BLaER1 treated with 17β-estradiol and CSF1 and Interleukin-3, amounts not matched to agents 10 nM and 100 nM (cell line): ENCODE measurements at regions not wholly inside any gene's neighbourhood (a gene's known extent, or its start where the extent isn't known, plus 50 kb on each side); places are given as distances from the start of the nearest gene placed in this dataset.
"Not testable (repeated sequence)": the region's sequence is repeated elsewhere in the genome, so short reads cannot be mapped to it uniquely, and the experiment has no call there.

Experiments used
- H3K27ac ChIP-seq, 11 experiments: shearing (Covaris generic); formaldehyde crosslinking; 2 replicates each; pipeline ENCODE4 v1.8.1; 2022
- H3K27me3 ChIP-seq, 11 experiments: shearing (Covaris generic); formaldehyde crosslinking; 2 replicates each; pipeline ENCODE4 v1.8.1; 2022
- H3K36me3 ChIP-seq, 11 experiments: shearing (Covaris generic); formaldehyde crosslinking; 2 replicates each; pipeline ENCODE4 v1.8.1; 2022
- H3K4me1 ChIP-seq, 10 experiments: shearing (Covaris generic); formaldehyde crosslinking; 2 replicates each; pipeline ENCODE4 v1.8.1; 2022
- H3K4me2 ChIP-seq, 11 experiments: shearing (Covaris generic); formaldehyde crosslinking; 2 replicates each; pipeline ENCODE4 v1.8.1; 2022
- H3K4me3 ChIP-seq, 10 experiments: shearing (Covaris generic); formaldehyde crosslinking; 2 replicates each; pipeline ENCODE4 v1.8.1; 2022
- H3K9ac ChIP-seq, 11 experiments: shearing (Covaris generic); formaldehyde crosslinking; 2 replicates each; pipeline ENCODE4 v1.8.1; 2022
- H3K9me3 ChIP-seq, 11 experiments: shearing (Covaris generic); formaldehyde crosslinking; replicated peaks in 1 of 11; 2 replicates each; pipeline ENCODE4 v1.8.1; 2022
- H4K20me1 ChIP-seq, 11 experiments: shearing (Covaris generic); formaldehyde crosslinking; 2 replicates each; pipeline ENCODE4 v1.8.1; 2022
- Cebpa-rat ChIP-seq, 11 experiments: shearing (Covaris generic); IDR thresholded peaks; 2 replicates each; pipeline ENCODE4 v1.8.1; 2022

GRCh38 chr4:158042591-158043030 lies 130.2 kb downstream of the GASK1B start:
- H4K20me1 ChIP-seq: no peaks in the 10 kb centered on the region
- H3K4me1 ChIP-seq: no peaks in the 10 kb centered on the region
- peaks cover 17 to 47% (median 30%) of the 10 kb centered on the region in 11 experiments for H3K9me3 ChIP-seq
- H3K4me2 ChIP-seq: no peak overlapping the region
- no peak overlapping the region for H3K27ac ChIP-seq
- H3K36me3 ChIP-seq: no peaks in the 10 kb centered on the region; a peak in 1 of 22 replicates
- no peak for TF ChIP-seq Cebpa-rat (IDR thresholded peaks at IDR 0.05)
- no peak overlapping the region for H3K4me3 ChIP-seq
- no peak overlapping the region for H3K9ac ChIP-seq
- no peaks in the 10 kb centered on the region for H3K27me3 ChIP-seq

- Histone ChIP-seq H3K9me3 (peaks cover 10 to 42% (median 21%) of the 10 kb centered on the region in 11 experiments; a peak in 21 of 22 replicates), H3K4me3 (no peak overlapping the region), H3K4me1 (peaks cover 0 to 36% (median 2%) of the 10 kb centered on the region in 10 experiments; a peak in 8 of 20 replicates), H3K36me3 (no peaks in the 10 kb centered on the region), H3K9ac (no peak overlapping the region), H3K27me3 (no peaks in the 10 kb centered on the region), H4K20me1 (no peaks in the 10 kb centered on the region), H3K4me2 (no peak overlapping the region), H3K27ac (no peak overlapping the region)
- no peak for TF ChIP-seq Cebpa-rat (IDR thresholded peaks at IDR 0.05)
These were observed 134.1 kb downstream of the GASK1B start for GRCh38 chr4:158038718-158039117.

- Histone ChIP-seq H3K27me3 (no peaks in the 10 kb centered on the region), H3K4me1 (peaks cover 0 to 52% (median 4%) of the 10 kb centered on the region in 10 experiments; a peak in 8 of 20 replicates), H3K9me3 (peaks cover 10 to 36% (median 20%) of the 10 kb centered on the region in 11 experiments; a peak in 19 of 22 replicates), H3K9ac (no peak overlapping the region), H3K4me3 (no peak overlapping the region), H3K4me2 (peak overlapping the region in 2 of 11 experiments; percentile 2 to 28; a peak in 2 of 22 replicates), H3K36me3 (no peaks in the 10 kb centered on the region), H4K20me1 (no peaks in the 10 kb centered on the region), H3K27ac (no peak overlapping the region; a peak in 1 of 22 replicates)
- no peak for TF ChIP-seq Cebpa-rat (IDR thresholded peaks at IDR 0.05)
These were observed 135.8 kb downstream of the GASK1B start for GRCh38 chr4:158036998-158037397.

GRCh38 chr4:158035662-158036195 lies 137.1 kb downstream of the GASK1B start:
- Histone ChIP-seq H3K9me3 (peaks cover 10 to 44% (median 20%) of the 10 kb centered on the region in 11 experiments; a peak in 19 of 22 replicates), H3K27ac (no peak overlapping the region), H4K20me1 (no peaks in the 10 kb centered on the region), H3K36me3 (no peaks in the 10 kb centered on the region), H3K27me3 (no peaks in the 10 kb centered on the region), H3K4me1 (peaks cover 0 to 65% (median 4%) of the 10 kb centered on the region in 10 experiments; a peak in 8 of 20 replicates), H3K4me3 (no peak overlapping the region), H3K4me2 (peak overlapping the region in 3 of 11 experiments; percentile 41 to 56 (median 48); a peak in 6 of 22 replicates), H3K9ac (no peak overlapping the region)
- peak in 2 of 11 experiments; percentile 44 to 47; a peak in 4 of 22 replicates for TF ChIP-seq Cebpa-rat (IDR thresholded peaks at IDR 0.05)

- Histone ChIP-seq H3K4me3 (no peak overlapping the region), H3K4me2 (peak overlapping the region in 5 of 11 experiments; percentile 29 to 84 (median 70); a peak in 10 of 22 replicates), H3K9me3 (peaks cover 10 to 40% (median 16%) of the 10 kb centered on the region in 11 experiments; a peak in 19 of 22 replicates), H3K9ac (peak overlapping the region in 4 of 11 experiments; percentile 17 to 70 (median 62); a peak in 7 of 22 replicates), H4K20me1 (no peaks in the 10 kb centered on the region), H3K4me1 (peaks cover 0 to 81% (median 4%) of the 10 kb centered on the region in 10 experiments; a peak in 8 of 20 replicates), H3K27me3 (no peaks in the 10 kb centered on the region), H3K27ac (peak overlapping the region in 5 of 11 experiments; percentile 45 to 90 (median 81); a peak in 10 of 22 replicates), H3K36me3 (no peaks in the 10 kb centered on the region)
- TF ChIP-seq Cebpa-rat (IDR thresholded peaks at IDR 0.05): no peak
These were observed 139.3 kb downstream of the GASK1B start for GRCh38 chr4:158033416-158034120.

GRCh38 chr4:158032733-158033415 lies 140.0 kb downstream of the GASK1B start:
- Histone ChIP-seq H3K4me2 (peak overlapping the region in 5 of 11 experiments; percentile 29 to 84 (median 70); a peak in 9 of 22 replicates), H3K4me1 (peaks cover 0 to 81% (median 4%) of the 10 kb centered on the region in 10 experiments; a peak in 8 of 20 replicates), H4K20me1 (no peaks in the 10 kb centered on the region), H3K27ac (peak overlapping the region in 5 of 11 experiments; percentile 43 to 90 (median 81); a peak in 9 of 22 replicates), H3K27me3 (no peaks in the 10 kb centered on the region), H3K36me3 (peaks cover 0 to under 1% (median 0%) of the 10 kb centered on the region in 11 experiments; a peak in 1 of 22 replicates), H3K4me3 (no peak overlapping the region), H3K9ac (peak overlapping the region in 4 of 11 experiments; percentile 8 to 70 (median 58); a peak in 4 of 22 replicates), H3K9me3 (peaks cover 10 to 40% (median 17%) of the 10 kb centered on the region in 11 experiments)
- TF ChIP-seq Cebpa-rat (IDR thresholded peaks at IDR 0.05): no peak

GRCh38 chr4:158028381-158028780 lies 144.4 kb downstream of the GASK1B start:
- H4K20me1 ChIP-seq, H3K4me2 ChIP-seq, H3K27me3 ChIP-seq, H3K36me3 ChIP-seq, H3K9ac ChIP-seq: not testable (repeated sequence)
- peak overlapping the region in 1 of 11 experiments; percentile 63; a peak in 1 of 22 replicates for H3K27ac ChIP-seq
- peak overlapping the region in 2 of 10 experiments; percentile 22 to 40; a peak in 4 of 20 replicates for H3K4me3 ChIP-seq
- H3K4me1 ChIP-seq: peaks cover 0 to 74% (median 0%) of the 10 kb centered on the region in 10 experiments; a peak in 6 of 20 replicates
- H3K9me3 ChIP-seq: peaks cover 20 to 43% (median 28%) of the 10 kb centered on the region in 11 experiments

GRCh38 chr4:158025131-158025530 lies 147.7 kb downstream of the GASK1B start:
- H3K27ac ChIP-seq: no peak overlapping the region
- H3K4me2 ChIP-seq: no peak overlapping the region; a peak in 1 of 22 replicates
- no peak for TF ChIP-seq Cebpa-rat (IDR thresholded peaks at IDR 0.05)
- peaks cover 0 to 58% (median 0%) of the 10 kb centered on the region in 10 experiments; a peak in 6 of 20 replicates for H3K4me1 ChIP-seq
- H4K20me1 ChIP-seq: no peaks in the 10 kb centered on the region
- H3K27me3 ChIP-seq: no peaks in the 10 kb centered on the region
- no peak overlapping the region for H3K9ac ChIP-seq
- peaks cover 20 to 40% (median 26%) of the 10 kb centered on the region in 11 experiments for H3K9me3 ChIP-seq
- no peak overlapping the region for H3K4me3 ChIP-seq
- H3K36me3 ChIP-seq: peaks cover 0 to 6% (median 0%) of the 10 kb centered on the region in 11 experiments; a peak in 1 of 22 replicates
